ENCODE measurements at regions not wholly inside any gene's neighbourhood (a gene's known extent, or its start where the extent isn't known, plus 50 kb on each side); places are given as distances from the start of the nearest gene placed in this dataset.
"Not testable (repeated sequence)": the region's sequence is repeated elsewhere in the genome, so short reads cannot be mapped to it uniquely, and the experiment has no call there.

DNA sequence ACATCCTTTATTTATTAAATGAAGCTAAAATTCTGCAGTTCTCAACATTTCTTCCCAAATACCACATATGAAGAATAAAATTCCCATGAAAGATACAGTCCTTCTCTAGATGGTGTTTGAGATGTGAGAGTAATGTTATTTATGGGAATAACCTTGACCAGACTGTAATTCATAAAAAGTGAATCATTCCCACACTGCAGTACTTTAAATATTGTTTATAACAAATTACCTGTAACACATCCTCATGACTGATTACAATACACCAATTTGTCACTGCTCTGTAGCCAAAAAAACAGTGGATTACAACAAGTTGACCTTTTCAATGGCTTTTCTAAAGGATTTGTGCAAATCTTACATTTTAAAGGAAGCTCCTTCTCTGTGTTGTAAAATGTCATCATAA lies 651.3 kb downstream of the NSUN3 start:
- DNase-seq (ENCODE audit: low read depth), result no peak

DNA sequence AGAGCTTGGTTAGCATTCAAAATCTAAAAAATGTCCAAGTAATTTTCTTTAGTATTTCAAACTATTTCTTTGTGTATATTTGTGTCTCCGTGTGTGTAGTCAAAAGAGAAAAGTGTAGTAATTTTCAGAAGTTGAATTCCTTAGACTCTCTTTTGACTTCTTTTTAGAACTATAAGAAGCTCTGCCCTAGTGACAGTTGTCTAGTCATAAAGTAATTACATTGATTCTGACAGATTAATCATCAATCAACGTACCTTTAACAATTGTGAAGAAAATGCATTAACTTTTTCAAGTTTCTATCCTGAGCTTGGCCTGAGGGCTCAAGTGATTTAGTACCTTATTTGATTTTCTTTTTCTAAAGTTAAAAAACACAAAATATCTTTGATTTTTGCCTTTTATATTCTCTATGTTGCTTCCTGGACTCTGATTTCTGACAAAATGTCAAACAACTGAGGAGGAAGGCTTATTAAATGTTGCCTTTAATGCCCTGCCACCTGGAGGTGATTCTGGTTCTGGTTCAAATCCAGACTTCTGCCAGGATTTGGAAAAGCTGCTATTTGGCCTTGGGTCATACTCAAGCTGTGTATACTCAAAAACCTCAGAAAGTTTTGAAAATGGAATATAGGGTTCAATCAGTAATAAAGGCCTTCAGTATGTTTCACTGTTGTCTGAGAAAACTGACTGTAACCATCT lies 653.6 kb downstream of the NSUN3 start:
- no peak for DNase-seq (ENCODE audit: low read depth)

DNA sequence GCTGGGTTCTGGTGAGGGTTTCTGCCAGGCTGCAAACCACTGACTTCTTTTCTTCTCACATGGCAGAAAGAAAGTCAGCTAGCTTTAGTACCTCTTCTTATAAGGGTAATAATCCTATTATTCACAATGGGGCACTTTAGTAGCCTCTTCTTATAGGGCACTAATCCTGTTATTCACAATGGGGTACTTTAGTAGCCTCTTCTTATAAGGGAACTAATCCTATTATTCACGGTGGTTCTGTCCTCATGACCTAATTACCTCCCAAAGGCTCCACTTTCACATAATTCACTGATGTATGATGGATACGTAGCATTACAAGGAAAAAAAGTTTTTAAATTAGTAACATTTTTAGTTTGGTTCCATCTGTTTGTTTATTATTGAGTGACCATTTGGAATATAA lies 671.3 kb downstream of the NSUN3 start:
- no peak for DNase-seq (ENCODE audit: low read depth)

DNA sequence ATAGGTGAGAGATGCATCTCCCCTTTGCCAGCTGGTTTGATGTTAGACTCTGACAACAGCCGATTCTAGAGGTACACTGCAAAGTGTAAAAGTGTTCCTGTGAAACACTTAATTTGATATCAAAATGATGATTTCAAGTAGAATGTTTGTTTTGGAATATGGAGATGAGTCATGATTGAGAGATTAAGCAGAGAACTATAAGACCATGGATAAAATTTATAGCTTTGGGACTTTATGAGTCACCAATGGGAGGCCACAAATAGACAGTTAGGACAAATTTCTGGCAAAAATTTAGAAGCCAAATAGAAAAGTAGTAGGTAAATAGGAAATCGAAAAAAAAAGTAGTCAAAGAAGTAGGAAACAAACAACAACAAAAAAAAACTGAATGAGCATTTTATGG lies 672.5 kb downstream of the NSUN3 start:
- DNase-seq (ENCODE audit: low read depth), result no peak

DNA sequence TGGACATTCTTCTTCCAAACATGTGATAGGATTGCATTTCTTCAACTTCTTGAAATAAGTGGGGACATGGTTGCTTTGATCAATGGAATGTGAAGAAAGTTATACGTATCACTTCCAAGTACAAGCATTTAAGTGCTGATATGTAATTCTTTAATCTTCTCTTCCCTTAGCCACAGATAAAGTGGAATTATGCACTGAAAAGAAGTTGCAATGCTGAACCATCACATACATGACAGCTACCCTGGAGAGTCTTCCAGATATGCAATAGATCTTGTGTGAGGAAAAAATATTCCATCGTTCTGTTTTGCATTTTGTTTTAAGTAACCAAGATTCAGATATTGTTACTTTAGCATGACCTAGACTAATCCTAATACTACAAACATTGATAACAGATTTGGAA lies 674.3 kb downstream of the NSUN3 start:
- no peak for DNase-seq (ENCODE audit: low read depth)

DNA sequence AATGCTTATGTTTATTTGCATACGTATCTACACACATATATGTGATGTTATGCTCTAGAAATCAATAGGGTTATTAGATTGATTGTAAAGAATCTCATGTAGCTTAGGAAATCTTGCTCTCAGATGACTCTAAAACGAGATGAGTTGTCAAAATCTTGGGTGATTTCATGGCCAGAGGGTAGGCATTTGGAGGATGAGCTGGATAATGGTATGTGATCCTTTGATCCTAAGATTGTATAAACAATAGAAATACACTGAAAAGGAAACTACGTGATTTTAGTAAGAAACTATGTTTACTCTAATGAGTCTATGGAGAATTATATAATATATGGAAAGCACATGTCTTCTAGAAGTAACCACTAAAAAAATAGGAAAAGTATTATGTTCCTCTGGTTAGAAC lies 676.6 kb downstream of the NSUN3 start:
- no peak for DNase-seq (ENCODE audit: low read depth)

DNA sequence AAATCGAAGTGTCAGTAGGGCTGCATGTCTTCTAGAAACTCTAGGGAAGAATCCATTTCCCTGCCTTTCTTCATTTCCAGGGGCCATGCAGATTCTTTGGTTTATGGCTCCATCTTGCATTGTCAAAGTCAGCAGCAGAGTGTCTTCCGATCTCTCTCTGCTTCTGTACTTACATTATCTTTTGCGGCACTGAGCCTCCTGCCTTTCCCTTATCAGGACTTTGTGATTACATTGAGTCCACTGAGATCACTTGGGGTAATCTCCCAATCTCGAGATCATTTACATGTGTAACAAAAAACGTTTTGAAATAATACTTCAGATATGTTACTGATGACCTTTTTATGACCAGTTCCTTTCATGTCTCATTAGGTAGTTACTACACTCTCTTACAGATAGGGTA lies 695.9 kb downstream of the NSUN3 start:
- DNase-seq (ENCODE audit: low read depth), result no peak

DNA sequence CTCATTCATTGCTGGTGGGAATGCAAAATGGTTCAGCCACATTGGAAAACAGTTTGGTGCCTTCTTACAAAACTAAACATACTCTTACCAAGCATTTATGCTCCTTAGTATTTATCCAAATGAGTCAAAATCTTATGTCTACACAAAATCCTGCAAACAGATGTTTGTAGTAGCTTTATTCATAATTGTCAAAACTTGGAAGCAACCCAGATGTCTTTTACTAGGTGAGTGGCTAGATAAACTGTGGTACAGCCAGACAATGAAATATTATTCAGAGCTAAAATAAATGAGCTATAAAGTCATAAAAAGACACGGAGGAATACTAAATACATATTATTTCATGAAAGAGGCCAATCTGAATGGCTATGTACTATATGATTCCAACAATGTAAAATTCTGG lies 709.5 kb downstream of the NSUN3 start:
- DNase-seq (ENCODE audit: low read depth), result no peak

DNA sequence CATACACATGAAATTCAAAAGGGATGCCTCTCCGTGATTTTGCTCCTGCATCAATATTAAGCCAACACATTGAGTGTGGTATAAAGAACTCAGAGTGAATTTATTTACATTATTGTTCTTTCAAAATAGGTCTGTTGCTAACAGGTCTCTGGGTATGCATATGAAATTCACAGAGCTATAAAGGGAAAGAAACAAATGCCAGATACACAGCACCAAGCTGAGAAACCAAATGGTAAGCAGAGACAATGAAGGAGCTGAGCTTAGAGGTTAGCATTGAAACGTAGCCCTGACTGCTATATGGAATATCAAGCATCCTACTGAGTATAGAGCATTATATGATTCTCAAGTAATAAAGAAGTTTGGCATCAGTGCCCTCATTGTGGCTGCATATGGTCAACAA lies 712.9 kb downstream of the NSUN3 start:
- no peak for DNase-seq (ENCODE audit: low read depth)

DNA sequence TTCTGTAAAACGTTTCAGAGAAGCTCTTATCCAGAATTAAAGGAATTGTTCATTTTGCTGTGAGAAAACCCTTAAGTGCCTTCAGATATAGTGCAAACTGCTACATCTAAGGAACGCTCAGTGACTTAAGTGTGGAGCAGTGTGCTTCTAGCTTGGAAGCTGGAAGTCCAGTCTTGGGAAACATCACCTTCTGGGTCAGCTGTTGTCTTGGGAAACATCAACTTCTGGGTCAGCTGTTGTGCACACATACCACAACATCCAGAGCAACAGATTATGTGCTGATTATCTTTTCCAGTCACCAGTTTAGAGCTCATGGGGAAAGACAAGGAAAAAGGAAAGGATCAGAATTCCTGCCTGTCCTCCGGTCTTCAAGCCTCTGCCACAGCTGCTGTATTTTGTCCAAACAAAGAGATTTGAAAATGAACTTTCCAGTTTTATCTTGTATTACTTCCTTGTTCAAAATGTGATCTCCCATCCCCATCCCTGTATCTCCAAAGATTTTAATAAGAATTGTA lies 713.6 kb downstream of the NSUN3 start:
- DNase-seq (ENCODE audit: low read depth), result no peak

DNA sequence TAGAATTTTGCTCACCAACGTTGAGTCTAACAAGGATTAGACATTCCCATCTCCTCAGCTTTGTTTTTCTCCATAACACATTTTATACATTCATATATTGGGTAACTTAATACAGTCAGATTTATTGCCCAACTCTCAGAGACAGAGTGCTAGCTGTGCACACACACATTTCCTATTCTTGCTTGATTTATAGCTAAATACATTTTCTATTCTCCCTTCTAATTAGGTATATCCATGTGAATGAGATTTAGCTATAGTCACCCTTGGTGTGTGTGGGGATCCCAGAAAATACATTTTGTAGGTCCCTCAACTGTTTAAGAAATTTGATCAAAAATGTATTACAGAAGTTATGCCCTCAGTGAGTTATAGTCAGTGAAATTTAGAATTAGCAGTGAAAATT lies 715.4 kb downstream of the NSUN3 start:
- no peak for DNase-seq (ENCODE audit: low read depth)

DNA sequence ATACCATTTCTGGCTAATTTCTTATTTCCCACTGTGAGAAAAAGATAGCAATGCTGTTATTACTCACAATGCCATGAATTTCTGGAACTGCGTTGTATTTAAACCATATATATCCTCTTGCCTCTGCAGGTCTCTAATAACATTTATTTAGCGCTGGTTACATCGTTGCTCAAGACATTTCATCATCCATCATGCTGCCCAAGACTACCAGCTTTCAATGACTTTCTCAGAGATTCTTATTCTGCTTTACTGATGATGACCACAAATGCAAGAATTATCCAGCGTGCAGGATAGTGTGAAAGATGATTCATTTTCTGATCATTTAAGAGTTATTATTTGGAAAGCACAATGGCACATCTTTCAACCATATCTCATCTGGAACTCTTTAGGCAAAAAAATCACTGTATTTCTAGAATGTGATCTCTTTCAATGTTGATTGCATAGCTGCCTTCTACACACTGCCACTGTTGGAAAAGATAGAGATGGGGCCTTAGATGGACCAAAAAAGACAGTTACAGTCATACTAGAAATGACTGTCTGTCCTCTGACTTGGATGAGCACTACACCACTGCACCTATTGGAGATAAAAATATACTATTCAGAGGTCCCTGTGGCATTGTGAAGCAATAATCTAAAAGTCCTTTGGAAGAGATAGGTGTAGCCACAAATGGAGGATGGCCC lies 716.1 kb downstream of the NSUN3 start:
- DNase-seq (ENCODE audit: low read depth), result no peak

DNA sequence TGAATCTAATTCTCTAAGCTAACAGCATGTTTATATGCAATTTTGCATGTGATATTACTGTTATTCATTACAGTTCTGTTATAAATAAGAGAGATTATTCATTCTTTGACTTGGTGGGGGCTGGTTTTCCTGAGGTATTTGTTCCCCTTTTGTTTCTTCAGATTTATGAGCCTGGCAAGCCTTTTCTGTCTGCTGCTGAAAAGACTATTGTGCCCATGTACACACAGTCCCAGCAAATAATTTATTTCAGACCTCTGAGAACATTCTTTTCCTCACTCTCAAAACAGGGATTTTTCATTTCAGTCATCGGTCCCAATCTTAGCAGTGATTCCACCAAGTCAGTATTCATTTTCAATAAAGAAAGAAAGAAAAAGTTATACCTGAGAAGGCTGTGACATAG lies 716.8 kb downstream of the NSUN3 start:
- no peak for DNase-seq (ENCODE audit: low read depth)

DNA sequence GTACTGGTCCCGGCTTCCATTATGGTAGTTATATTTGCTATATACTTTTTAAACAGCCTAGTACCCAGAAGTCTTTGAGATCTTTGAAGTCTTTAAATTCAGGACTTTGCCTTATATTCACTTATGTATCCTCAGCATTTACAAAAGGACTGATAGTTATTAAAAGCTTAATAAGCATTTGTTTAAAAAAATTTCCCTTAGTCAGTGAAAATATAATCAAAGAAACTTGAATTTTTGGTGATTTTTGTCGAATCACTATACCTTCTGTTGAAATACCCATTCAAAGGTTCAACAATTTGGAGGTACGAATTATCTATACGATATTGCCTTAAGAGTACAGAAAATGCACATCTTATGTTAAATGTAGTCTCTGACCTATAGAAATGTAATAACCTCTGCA lies 721.4 kb downstream of the NSUN3 start:
- no peak for DNase-seq (ENCODE audit: low read depth)

DNA sequence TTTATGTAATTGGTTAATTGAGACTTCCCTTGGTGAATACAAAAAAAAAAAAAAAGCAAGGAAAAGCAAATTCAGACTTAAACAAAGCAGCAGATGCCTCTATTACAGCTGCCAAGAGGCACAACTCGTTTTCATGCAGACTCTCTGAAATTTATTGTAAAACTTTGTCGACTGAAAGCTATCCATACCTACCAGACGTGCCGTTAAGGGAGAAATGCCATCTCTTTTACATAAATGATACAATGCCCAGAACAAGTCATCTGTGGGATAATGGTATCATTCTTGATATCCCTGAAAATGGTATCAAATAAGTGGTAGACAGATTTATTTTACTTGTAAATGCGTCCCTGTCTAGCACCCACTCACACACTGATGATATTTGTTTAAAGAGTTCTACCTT lies 724.2 kb downstream of the NSUN3 start:
- DNase-seq (ENCODE audit: low read depth), result no peak

DNA sequence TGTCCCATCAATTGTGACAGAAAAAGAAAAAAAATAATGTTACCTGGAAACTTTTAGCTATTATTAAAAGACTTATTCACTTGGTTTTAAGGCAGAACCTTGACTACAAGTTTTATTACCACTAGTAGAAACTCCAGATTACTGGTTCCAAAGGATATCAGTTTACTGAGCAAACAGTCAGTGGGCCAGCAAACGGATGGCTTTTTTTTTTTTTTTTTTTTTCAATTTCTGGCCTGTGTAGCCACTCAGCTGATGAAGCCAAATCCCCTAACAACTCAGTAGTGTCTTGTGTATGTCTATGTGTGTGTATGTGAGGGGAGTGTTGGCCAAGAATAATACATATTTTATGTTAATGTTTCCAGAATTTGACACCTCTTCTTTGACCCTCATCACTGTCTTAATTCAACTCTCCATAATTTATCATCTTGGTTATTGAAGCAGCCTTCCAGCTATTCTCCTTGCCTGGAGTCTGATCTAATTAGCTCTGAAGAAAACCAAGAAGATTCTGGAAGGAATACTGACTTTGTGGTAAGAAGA lies 724.9 kb downstream of the NSUN3 start:
- DNase-seq (ENCODE audit: low read depth), result no peak

DNA sequence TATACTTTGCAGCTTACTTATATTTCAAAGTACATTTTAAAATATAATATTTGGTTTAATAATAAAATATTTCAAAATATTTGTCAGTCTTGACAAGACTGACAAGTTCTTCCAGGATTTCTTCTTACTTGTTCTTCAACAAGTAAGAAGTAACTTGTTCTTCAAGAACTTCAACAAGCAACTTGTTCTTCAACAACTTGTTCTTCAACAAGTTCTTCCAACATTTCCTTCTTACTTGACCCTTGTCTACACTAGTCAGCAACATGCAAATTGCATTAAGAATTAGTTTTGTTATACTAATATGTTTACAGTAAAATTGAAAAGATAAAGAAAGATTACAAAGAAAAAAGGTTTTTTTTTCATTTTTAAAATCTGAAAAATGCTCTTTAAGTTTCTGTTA lies 731.7 kb downstream of the NSUN3 start:
- DNase-seq (ENCODE audit: low read depth), result no peak

DNA sequence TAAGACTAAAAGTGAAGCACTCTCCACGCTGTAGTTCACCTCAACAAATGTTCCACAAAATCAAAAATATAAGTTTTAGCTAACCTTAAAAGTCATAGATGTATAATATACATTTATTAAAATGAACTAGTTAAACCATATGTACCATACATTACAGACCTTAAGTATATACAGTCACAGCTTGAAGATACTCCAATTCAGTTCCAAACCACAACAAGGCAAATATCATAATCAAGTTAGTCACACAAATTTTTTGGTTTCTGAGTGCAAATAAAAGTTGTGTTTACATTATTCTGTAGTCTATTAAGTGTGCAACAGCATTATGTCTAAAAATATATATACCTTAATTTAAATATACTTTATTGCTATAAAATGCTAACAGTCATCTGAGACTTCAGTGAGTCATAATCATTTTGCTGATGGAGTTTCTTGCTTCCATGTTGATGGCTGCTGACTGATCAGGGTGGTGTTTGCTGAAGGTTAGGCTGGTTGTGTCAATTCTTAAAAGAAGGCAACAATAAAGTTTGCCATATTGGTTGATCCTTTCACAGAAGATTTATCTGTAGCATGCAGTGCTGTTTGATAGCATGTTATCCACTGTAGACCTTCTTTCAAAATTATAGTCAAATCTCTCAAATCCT lies 736.7 kb downstream of the NSUN3 start:
- DNase-seq (ENCODE audit: low read depth), result no peak

DNA sequence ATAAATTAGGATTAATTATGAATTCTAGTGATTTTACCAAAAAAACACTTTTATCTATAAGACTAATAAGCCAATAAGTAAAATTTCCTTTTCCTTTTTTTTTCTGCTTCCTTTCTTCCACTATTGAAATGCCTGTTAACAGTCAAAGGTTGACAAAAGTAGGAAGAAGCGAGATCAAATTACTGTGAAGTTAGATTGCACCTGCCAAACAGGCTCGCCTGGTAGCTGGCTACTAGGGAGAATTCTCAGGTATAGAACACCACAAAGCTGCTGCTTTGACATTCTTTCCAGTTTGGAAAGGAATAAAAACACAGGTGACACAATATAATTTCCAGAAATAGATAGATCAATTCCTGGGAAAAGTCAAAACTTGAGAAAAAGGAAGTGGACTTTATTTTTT lies 749.0 kb downstream of the NSUN3 start:
- no peak for DNase-seq (ENCODE audit: low read depth)

DNA sequence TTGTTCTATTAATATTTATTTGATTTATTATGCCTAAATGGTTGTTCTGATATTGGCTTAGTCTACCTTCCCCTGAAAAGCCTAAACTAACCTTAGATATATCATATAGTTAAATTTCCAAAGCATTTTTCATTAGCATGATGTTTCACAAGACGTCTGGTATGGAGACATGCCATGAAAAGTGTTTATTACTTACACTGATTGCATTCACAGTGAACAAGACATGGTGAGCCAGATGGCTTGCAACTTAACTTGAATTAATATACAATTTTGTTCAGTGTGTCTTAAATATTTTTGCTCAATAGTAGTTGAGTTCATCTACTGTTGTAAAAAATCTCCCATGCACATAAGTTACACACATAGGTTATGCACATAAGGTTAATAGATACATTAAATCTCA lies 758.4 kb downstream of the NSUN3 start:
- DNase-seq (ENCODE audit: low read depth), result no peak

DNA sequence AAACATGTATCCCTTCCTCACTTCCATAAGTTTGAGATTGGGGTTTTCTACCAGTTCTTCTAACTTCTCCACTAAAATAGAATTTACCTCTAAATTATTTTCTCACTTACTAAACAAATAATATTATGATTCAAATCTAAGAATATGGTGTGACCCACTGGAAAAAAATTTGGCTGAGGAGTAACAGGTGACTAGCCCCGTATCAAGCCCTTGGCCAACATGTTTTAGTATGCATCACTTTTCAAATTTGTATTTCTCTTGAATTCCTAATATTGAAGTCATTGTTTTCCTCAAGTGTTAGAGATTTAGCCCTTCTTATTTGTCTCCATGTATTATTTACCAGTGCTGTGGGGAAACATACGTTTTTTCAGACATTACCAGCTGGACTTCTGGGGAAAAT lies 759.4 kb downstream of the NSUN3 start:
- DNase-seq (ENCODE audit: low read depth), result no peak

DNA sequence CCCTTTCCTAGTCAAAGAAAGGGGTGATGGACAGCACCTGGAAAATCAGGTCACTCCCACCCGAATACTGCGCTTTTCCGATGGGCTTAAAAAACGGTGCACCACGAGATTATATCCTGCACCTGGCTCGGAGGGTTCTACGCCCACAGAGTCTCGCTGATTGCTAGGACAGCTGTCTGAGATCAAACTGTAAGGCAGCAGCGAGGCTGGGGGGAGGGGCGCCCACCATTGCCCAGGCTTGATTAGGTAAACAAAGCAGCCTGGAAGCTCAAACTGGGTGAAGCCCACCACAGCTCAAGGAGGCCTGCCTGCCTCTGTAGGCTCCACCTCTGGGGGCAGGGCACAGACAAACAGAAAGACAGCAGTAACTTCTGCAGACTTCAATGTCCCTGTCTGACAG lies 783.4 kb downstream of the NSUN3 start:
- not testable (repeated sequence) for DNase-seq (ENCODE audit: low read depth)

DNA sequence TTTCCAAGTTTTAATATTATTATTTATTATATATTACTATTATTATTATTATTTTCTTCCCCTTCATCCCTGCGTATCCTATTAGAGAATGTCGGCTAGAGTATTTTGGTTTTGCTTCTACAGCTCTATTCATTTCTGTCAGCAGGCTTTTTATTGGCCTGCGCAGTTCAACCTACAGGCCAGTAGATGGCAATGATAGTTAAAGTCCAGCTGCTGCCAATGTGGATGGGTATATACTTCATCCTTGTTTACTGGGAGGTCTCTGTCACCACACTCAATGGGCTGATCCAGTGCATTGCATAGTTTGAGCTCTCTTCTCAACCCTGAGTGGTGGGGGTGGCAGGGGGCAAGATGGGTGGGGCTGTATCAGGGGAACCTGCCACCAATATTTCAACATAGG lies 799.8 kb downstream of the NSUN3 start:
- no peak for DNase-seq (ENCODE audit: low read depth)

Data from stimulated activated CD8-positive, alpha-beta memory T cell treated with anti-CD3 and anti-CD28 coated beads, Interleukin-7, amount 100 ng/mL, for 24 hours (primary cell).